ENCODE measurements at regions not wholly inside any gene's neighbourhood (a gene's known extent, or its start where the extent isn't known, plus 50 kb on each side); places are given as distances from the start of the nearest gene placed in this dataset.

- no peak for DNase-seq
These were observed 426.1 kb upstream of the FAM98A start for GRCh38 chr2:34025196-34025595.

GRCh38 chr2:34012715-34013302 is 413.7 kb upstream of the FAM98A start:
- peak; percentile 47 for DNase-seq

DNA sequence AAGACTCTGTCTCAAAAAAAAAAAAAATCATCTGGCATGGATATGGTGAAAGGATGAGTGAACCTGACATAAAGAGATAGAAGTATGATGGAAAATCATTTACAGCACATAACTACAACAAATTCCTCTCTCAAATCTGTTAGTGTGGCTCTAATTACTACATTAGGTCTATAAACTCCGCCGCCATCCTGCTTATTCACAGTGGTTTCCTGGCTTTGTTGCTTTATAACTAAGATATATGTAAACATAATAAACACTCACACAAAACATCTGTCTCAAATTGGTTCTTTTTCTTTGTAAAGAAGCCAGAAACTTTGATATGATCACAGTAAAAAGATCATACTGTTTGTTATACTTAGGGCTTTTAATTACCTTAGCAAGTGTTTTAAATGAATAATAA is 412.6 kb upstream of the FAM98A start:
- DNase-seq: no peak

DNA sequence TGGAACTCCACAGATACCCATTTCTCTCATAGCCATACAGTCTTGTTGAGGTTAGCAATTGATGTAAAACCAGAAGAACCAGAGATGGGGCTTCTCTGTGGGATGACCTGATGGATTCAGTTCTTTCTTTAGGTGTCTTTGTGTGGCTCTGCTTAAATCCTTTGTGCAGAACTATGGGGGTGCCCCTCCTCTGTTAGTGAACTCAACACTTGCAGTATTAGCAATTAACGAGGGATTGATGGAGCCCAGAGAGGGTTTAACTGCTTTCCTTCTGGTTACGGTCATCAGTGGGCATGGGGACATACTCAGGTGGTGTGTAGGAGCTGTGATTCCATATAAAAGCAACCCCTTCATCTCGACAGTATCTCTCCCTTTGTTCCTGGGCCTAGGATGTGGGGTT is 406.8 kb upstream of the FAM98A start:
- DNase-seq: no peak

GRCh38 chr2:34004936-34005335 is 405.8 kb upstream of the FAM98A start:
- DNase-seq: no peak

- no peak for DNase-seq
These were observed 404.7 kb upstream of the FAM98A start for GRCh38 chr2:34003795-34004194.

- DNase-seq: no peak
These were observed 402.5 kb upstream of the FAM98A start for GRCh38 chr2:34001557-34001956.

GRCh38 chr2:33984131-33984530 is 385.0 kb upstream of the FAM98A start:
- DNase-seq: no peak

DNA sequence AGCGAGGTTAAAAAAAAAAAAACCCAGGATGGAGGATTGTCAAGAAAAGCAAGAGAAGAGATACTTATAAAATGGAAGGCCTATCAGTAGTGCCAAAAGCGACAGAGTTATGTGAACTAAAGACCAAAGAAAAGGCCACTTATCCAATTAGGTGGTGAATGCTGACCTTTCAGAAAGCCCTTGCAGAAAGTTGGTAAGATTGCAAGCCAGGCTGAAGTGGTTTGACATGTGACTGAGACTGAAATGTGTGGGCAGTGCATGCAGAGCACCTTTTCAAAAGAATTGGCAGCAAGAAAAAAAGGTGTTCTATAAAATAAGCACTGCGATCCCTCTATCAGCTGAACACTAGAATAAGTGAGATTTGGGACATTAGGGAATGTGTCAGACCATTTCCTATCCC is 379.4 kb upstream of the FAM98A start:
- no peak for DNase-seq

GRCh38 chr2:33975498-33975897 is 376.4 kb upstream of the FAM98A start:
- DNase-seq: no peak

GRCh38 chr2:33967103-33967502 is 368.0 kb upstream of the FAM98A start:
- DNase-seq: no peak

GRCh38 chr2:33958591-33958990 is 359.5 kb upstream of the FAM98A start:
- no peak for DNase-seq

GRCh38 chr2:33949371-33949770 is 350.3 kb upstream of the FAM98A start:
- no peak for DNase-seq

- no peak for DNase-seq
These were observed 347.1 kb upstream of the FAM98A start for GRCh38 chr2:33946193-33946592.

- no peak for DNase-seq
These were observed 334.1 kb upstream of the FAM98A start for GRCh38 chr2:33933203-33933602.

DNA sequence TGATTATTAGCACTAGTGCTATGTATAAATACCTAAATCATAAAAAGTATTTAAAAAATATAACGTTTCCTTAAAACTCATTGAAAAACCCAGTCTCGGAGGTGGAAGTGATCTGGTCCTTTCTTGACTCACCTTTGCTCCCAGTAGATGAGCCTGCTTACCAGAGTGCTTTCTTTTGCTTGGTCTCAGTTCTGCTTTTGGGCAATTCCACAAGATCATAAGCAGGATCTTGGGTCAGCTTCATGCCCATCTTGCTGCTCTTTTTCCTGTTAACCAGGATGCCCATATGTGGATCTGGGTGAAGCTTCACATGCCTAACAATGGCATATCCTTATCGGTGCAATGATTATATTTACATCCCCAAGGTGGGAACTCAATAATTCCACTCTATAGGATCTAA is 332.1 kb upstream of the FAM98A start:
- no peak for DNase-seq

- DNase-seq: no peak
These were observed 330.4 kb upstream of the FAM98A start for GRCh38 chr2:33929467-33929866.

DNA sequence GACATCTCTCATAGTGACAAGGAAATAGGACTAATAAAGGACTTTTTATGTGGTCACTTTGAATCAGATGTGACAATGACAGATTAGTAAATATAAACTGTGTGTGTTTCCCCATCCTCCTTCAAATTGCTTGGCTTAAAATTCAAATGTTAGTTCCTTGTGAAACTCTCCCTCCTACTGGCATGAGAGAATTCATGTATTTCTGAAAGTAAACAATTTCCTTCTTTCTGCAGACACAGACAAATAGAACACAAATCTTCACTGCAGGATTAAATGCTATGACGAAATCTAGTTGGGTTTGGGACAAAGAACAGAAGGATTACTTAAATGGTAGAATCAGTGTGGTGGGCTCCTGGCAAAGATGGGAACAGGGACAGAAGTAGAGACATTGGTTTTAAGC is 328.7 kb upstream of the FAM98A start:
- DNase-seq: no peak

DNA sequence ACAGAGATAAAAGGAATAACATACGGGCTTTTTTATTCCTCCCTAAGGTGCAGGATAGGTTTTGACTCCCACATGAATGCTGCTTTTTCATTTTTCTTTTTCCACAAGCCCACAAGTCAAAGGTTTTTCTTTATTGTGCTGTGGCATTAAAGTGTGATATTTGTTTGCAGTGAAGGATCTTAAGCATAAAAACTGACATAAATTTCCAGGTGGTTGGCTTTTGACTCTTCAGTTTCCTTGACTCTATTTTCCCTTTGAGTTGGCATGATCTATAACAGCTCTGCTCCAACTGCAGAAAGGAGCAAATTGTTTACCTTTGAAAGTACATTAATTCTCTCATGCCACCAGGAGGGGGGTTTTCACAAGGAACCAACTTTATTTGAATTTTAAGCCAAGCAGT is 326.2 kb upstream of the FAM98A start:
- DNase-seq: no peak

DNA sequence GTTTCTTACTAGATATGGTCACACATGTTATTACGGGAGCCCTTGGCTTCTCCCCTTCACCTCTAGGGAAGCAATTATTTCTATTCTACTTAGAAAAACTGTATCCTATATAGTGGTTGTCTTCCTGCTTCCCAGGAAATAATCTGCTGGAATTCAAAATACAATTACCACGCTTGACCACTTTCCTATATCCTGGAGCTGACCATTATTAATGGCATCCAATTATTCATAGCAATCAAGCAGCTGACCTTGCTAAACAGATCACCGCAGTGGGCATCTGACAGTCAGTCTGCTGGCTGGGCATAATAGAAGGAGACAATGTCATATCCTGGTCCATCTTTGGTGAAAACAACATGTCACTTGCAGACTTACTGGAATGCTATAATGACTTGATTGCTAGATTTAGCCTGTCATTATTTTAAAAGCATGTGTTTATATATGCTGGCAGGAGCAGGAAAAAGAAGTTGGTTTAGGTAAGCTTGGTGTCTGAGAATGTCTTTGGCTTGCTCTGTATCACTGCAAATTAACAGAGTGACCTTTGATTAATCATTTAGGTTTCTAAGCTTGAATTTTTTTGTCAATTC is 325.6 kb upstream of the FAM98A start:
- no peak for DNase-seq

DNA sequence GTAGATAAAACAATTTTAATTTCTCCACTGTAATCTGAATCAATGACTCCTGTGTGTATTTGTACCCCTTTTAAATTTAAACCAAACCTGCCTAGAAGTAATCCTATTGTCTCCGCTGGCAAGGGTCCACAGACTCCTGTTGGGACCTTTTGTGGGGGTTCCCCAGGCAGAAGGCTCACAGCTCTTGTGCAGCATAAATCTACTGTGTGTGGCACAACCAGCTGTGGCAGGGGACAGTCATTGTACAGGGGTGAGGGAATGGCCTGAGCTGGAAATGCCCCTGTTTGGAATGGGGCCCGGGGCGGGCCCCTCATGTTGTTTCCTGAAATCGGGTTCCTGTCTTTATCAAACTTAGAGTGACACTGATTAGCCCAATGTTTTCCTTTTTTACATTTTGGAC is 318.2 kb upstream of the FAM98A start:
- DNase-seq: no peak

GRCh38 chr2:33913071-33913616 is 314.0 kb upstream of the FAM98A start:
- DNase-seq: no peak

DNA sequence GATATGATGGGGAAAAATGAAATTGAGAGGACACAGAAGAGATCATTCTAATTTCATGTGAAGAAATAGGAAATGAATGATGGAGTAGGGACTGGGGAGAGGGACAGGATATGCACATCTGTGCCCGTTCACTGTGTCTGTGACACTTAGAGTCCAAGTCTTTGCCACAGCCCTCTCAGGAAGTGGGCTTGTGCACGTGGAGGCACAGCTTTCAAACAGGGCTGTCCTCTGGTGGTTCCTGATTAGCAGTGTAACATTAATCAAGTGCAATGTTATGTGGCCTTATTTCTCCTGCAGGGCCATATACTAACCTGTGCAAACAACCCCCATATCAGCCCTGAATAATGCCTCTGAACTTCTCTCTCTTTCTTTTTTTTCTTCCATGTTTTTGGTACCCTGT is 312.2 kb upstream of the FAM98A start:
- DNase-seq: no peak

DNA sequence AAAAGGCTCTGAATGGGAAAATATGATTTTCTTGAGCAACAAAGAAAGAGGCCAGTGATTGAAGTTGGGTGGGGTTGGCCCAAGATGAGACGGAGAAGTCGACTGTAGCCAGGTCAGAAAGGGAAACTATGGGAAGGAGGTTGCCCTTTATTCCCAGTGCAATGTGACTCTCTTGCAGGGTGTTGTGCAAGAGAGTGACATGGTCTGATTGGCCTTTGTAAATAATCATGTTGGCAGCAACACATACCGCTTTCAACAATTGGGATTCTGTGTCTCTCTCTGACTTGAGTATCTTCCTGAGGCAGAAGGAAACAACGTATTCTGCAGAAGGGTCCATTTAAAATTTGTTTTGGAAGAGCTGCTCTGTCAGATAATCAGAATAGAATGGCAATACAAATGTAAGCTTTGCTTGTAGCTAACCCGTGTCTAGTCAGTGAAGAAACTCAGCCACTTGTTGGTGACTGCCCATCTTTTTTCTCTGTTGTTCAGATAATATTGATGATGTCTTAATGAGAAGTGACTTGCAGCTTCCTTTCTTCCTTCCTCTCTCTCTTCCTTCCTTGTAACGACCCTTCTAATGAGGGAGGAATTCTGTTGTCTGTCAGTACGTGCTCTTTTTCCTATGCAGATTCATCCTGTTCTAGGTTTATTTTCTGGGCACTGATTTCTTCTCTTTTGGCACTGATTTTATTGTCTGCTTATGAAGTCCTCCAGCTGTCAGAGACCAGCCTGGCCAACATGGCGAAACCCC is 311.0 kb upstream of the FAM98A start:
- DNase-seq: no peak
